ENCODE measurements at regions not wholly inside any gene's neighbourhood (a gene's known extent, or its start where the extent isn't known, plus 50 kb on each side); places are given as distances from the start of the nearest gene placed in this dataset.
"Not testable (repeated sequence)": the region's sequence is repeated elsewhere in the genome, so short reads cannot be mapped to it uniquely, and the experiment has no call there.

DNA sequence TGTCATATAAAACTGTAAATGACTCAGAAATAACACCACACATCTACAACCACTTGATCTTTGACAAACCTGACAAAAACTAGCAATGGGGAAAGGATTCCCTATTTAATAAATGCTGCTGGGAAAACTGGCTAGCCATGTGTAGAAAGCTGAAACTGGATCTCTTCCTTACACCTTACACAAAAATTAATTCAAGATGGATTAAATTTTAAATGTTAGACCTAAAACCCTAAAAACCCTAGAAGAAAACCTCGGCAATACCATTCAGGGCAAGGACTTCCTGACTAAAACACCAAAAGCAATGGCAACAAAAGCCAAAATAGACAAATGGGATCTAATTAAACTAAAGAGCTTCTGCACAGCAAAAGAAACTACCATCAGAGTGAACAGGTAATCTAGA, 1315.3 kb upstream of the CNTN5 start:
- H3K4me2 ChIP-seq (ENCODE audit: low read depth, low read length); H2BK120ac ChIP-seq (ENCODE audit: low read depth, low read length); H3K9ac ChIP-seq (ENCODE audit: low read depth, low read length); H3K79me1 ChIP-seq (ENCODE audit: low read depth in 1 of 2, low read length in 2 of 2); H3K4me3 ChIP-seq (ENCODE audit: insufficient read depth, low read depth, low read length); intact Hi-C loops (cut with micrococcal nuclease); H2AFZ ChIP-seq (replicated peaks; ENCODE audit: low read length, poor library complexity); H2BK20ac ChIP-seq (ENCODE audit: low read depth, low read length); in situ Hi-C loops (cut with MboI; ENCODE audit: low sequenced_read_pairs); H3K9me3 ChIP-seq (ENCODE audit: control insufficient read depth, insufficient read depth, low read length); H2BK5ac ChIP-seq (ENCODE audit: low read depth, low read length, poor library complexity, severe bottlenecking); H3K9me1 ChIP-seq (ENCODE audit: insufficient read depth, low read length); H3K18ac ChIP-seq (ENCODE audit: low read depth, low read length); H4K5ac ChIP-seq (ENCODE audit: low read depth, low read length); H3K4ac ChIP-seq (ENCODE audit: low read depth, low read length); H2AK9ac ChIP-seq (replicated peaks; ENCODE audit: low read depth, low read length, poor library complexity); CTCF ChIA-PET; DNase-seq; H3K23ac ChIP-seq (ENCODE audit: low read depth, low read length); H2BK15ac ChIP-seq (ENCODE audit: low read depth, low read length); H3K4me1 ChIP-seq (ENCODE audit: control insufficient read depth, insufficient read depth, low read length); H3K36me3 ChIP-seq (ENCODE audit: control insufficient read depth, insufficient read depth, low read length); H2AK5ac ChIP-seq (ENCODE audit: low read depth, low read length); H3K27ac ChIP-seq (ENCODE audit: insufficient read depth, low read length); dilution Hi-C loops (cut with HindIII; ENCODE audit: low sequenced_read_pairs, unreplicated experiment); ATAC-seq (ENCODE audit: low read depth); H3K14ac ChIP-seq (replicated peaks; ENCODE audit: low read depth, low read length); POLR2A ChIA-PET (ENCODE audit: unreplicated experiment); H3K56ac ChIP-seq (ENCODE audit: extremely low read depth, insufficient read depth, low read length); H4K20me1 ChIP-seq (ENCODE audit: insufficient read depth, low read length); BruUV-seq (replicated peaks); H4K8ac ChIP-seq (ENCODE audit: low read depth in 2 of 2, low read length in 2 of 2); H3K27me3 ChIP-seq (ENCODE audit: control insufficient read depth, insufficient read depth, low read length); H4K91ac ChIP-seq (ENCODE audit: insufficient read depth, low read depth, low read length): not testable (repeated sequence)
- no CpG with 5 or more reads among the region's 1 CpG for WGBS, 2 experiments (ENCODE audit: extremely low coverage in 2 of 2, insufficient read length in 1 of 2)

All from IMR-90 (cell line).